ENCODE measurements at regions not wholly inside any gene's neighbourhood (a gene's known extent, or its start where the extent isn't known, plus 50 kb on each side); places are given as distances from the start of the nearest gene placed in this dataset.

GRCh38 chr6:163773646-163774045 is 359.1 kb downstream of the QKI start:
- dilution Hi-C loops (cut with MboI; ENCODE audit: extremely low pct_ligation_motif_present, low sequenced_read_pairs) = no loop called here
- FAIRE-seq (no peak), DNase-seq (ENCODE audit: low read depth, low spot score) (no peak)
- H4K20me1 ChIP-seq (ENCODE audit: control insufficient read depth, extremely low read depth, insufficient read depth, low read length) = no peaks in the 10 kb centered on the region
- no peak overlapping the region for H3K4me2 ChIP-seq (ENCODE audit: control insufficient read depth, extremely low read depth, insufficient read depth, low read depth, low read length)
- no peaks in the 10 kb centered on the region for H3K79me2 ChIP-seq (ENCODE audit: control insufficient read depth, insufficient read depth, low read length)
- H3K27me3 ChIP-seq (ENCODE audit: control insufficient read depth, extremely low read depth, insufficient read depth, low read length) = no peaks in the 10 kb centered on the region
- H3K27ac ChIP-seq (ENCODE audit: control insufficient read depth, insufficient read depth, low read length) = no peak overlapping the region
- H3K4me3 ChIP-seq (ENCODE audit: control insufficient read depth in 2 of 3, extremely low read depth in 1 of 3, insufficient read depth in 2 of 3, low read depth in 1 of 3, low read length in 3 of 3) = no peak overlapping the region
- H3K9ac ChIP-seq (ENCODE audit: control insufficient read depth, extremely low read depth, insufficient read depth, low read length) = no peak overlapping the region
- H2AFZ ChIP-seq (ENCODE audit: control insufficient read depth, low read length) = no peak overlapping the region
- no peaks in the 10 kb centered on the region for H3K9me1 ChIP-seq (ENCODE audit: control insufficient read depth, extremely low read depth, insufficient read depth, low read length)
- TF ChIP-seq, protein P1, sequence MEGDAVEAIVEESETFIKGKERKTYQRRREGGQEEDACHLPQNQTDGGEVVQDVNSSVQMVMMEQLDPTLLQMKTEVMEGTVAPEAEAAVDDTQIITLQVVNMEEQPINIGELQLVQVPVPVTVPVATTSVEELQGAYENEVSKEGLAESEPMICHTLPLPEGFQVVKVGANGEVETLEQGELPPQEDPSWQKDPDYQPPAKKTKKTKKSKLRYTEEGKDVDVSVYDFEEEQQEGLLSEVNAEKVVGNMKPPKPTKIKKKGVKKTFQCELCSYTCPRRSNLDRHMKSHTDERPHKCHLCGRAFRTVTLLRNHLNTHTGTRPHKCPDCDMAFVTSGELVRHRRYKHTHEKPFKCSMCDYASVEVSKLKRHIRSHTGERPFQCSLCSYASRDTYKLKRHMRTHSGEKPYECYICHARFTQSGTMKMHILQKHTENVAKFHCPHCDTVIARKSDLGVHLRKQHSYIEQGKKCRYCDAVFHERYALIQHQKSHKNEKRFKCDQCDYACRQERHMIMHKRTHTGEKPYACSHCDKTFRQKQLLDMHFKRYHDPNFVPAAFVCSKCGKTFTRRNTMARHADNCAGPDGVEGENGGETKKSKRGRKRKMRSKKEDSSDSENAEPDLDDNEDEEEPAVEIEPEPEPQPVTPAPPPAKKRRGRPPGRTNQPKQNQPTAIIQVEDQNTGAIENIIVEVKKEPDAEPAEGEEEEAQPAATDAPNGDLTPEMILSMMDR (optimal IDR thresholded peaks at IDR 0.05 in 1 of 3, IDR thresholded peaks at IDR 0.05 in 1 of 3, conservative IDR thresholded peaks at IDR 0.05 in 1 of 3; ENCODE audit: extremely low read depth in 1 of 3, insufficient read depth in 2 of 3, low read length in 3 of 3) = no peak
- no peak for TF ChIP-seq EZH2 (IDR thresholded peaks at IDR 0.05; ENCODE audit: low read length)
- no peaks in the 10 kb centered on the region for H3K9me3 ChIP-seq (ENCODE audit: control insufficient read depth, low read depth, low read length)
- H3K36me3 ChIP-seq (ENCODE audit: control insufficient read depth in 2 of 2, extremely low read depth in 1 of 2, insufficient read depth in 2 of 2, low read length in 2 of 2) = no peaks in the 10 kb centered on the region
- H3K4me1 ChIP-seq (ENCODE audit: control insufficient read depth, extremely low read depth, insufficient read depth, low read length) = no peaks in the 10 kb centered on the region

- H3K4me1 ChIP-seq (ENCODE audit: control insufficient read depth, extremely low read depth, insufficient read depth, low read length) = no peaks in the 10 kb centered on the region
- no peak for FAIRE-seq
- no peak for TF ChIP-seq EZH2 (IDR thresholded peaks at IDR 0.05; ENCODE audit: low read length)
- TF ChIP-seq, protein P1 (optimal IDR thresholded peaks at IDR 0.05 in 1 of 3, IDR thresholded peaks at IDR 0.05 in 1 of 3, conservative IDR thresholded peaks at IDR 0.05 in 1 of 3; ENCODE audit: extremely low read depth in 1 of 3, insufficient read depth in 2 of 3, low read length in 3 of 3) = no peak
Measured at GRCh38 chr6:163772701-163773100, 358.2 kb downstream of the QKI start.

More at GRCh38 chr6:163772701-163773100, 358.2 kb downstream of the QKI start:
- Histone ChIP-seq H2AFZ (ENCODE audit: control insufficient read depth, low read length) (no peak overlapping the region), H3K9ac (ENCODE audit: control insufficient read depth, extremely low read depth, insufficient read depth, low read length) (no peak overlapping the region), H3K4me3 (ENCODE audit: control insufficient read depth in 2 of 3, extremely low read depth in 1 of 3, insufficient read depth in 2 of 3, low read depth in 1 of 3, low read length in 3 of 3) (no peak overlapping the region), H3K4me2 (ENCODE audit: control insufficient read depth, extremely low read depth, insufficient read depth, low read depth, low read length) (no peak overlapping the region), H3K9me1 (ENCODE audit: control insufficient read depth, extremely low read depth, insufficient read depth, low read length) (no peaks in the 10 kb centered on the region), H4K20me1 (ENCODE audit: control insufficient read depth, extremely low read depth, insufficient read depth, low read length) (no peaks in the 10 kb centered on the region), H3K36me3 (ENCODE audit: control insufficient read depth in 2 of 2, extremely low read depth in 1 of 2, insufficient read depth in 2 of 2, low read length in 2 of 2) (no peaks in the 10 kb centered on the region), H3K79me2 (ENCODE audit: control insufficient read depth, insufficient read depth, low read length) (no peaks in the 10 kb centered on the region), H3K27ac (ENCODE audit: control insufficient read depth, insufficient read depth, low read length) (no peak overlapping the region), H3K27me3 (ENCODE audit: control insufficient read depth, extremely low read depth, insufficient read depth, low read length) (no peaks in the 10 kb centered on the region), H3K9me3 (ENCODE audit: control insufficient read depth, low read depth, low read length) (no peaks in the 10 kb centered on the region)
- dilution Hi-C loops (cut with MboI; ENCODE audit: extremely low pct_ligation_motif_present, low sequenced_read_pairs) = no loop called here
- DNase-seq (ENCODE audit: low read depth, low spot score) = no peak

Measured in keratinocyte (primary cell).